Left ventricle myocardium inferior (tissue), 1 donor: ENCODE measurements at regions not wholly inside any gene's neighbourhood (a gene's known extent, or its start where the extent isn't known, plus 50 kb on each side); places are given as distances from the start of the nearest gene placed in this dataset.

Experiments
- DNase-seq: peaks from one replicate; pipeline ENCODE4 v3.0.0-alpha.2; 2020
- H3K27ac ChIP-seq: fragments of 200-600 bp; replicated peaks from 2 replicates; pipeline ENCODE4 v1.8.0; 2021
- H3K27me3 ChIP-seq: fragments of 200-600 bp; 2 replicates; pipeline ENCODE4 v1.8.0; 2021; ENCODE audit warnings: low read depth
- H3K36me3 ChIP-seq: fragments of 200-600 bp; 2 replicates; pipeline ENCODE4 v1.8.0; 2021
- H3K4me1 ChIP-seq: fragments of 200-600 bp; 2 replicates; pipeline ENCODE4 v1.8.0; 2021
- H3K4me3 ChIP-seq: fragments of 200-600 bp; 2 replicates; pipeline ENCODE4 v1.8.0; 2021; ENCODE audit warnings: mild to moderate bottlenecking, moderate library complexity
- H3K9me3 ChIP-seq: fragments of 200-600 bp; replicated peaks from 2 replicates; pipeline ENCODE4 v1.8.0; 2021
- CTCF ChIP-seq: fragments of 200-600 bp; IDR thresholded peaks from 2 replicates; pipeline ENCODE4 v1.8.0; 2021; ENCODE audit warnings: antibody characterized with exemption, mild to moderate bottlenecking, borderline replicate concordance
- intact Hi-C: fragments of 100-400 bp; cut with micrococcal nuclease; formaldehyde crosslinking; loops from one replicate; pipeline ENCODE4 v1.11.0; 2022
- donor health status: DM: no; HTN: yes; CAD: no; lungs with severe emphysema.

GRCh38 chr2:176525086-176525485 lies 255.8 kb downstream of the MTX2 start:
- Histone ChIP-seq H3K4me1 (peaks cover 30% of the 10 kb centered on the region), H3K36me3 (no peaks in the 10 kb centered on the region), H3K27me3 (peaks cover 14% of the 10 kb centered on the region), H3K27ac (no peak overlapping the region), H3K9me3 (no peaks in the 10 kb centered on the region), H3K4me3 (no peak overlapping the region)
- TF ChIP-seq CTCF, result no peak
- DNase-seq, result no peak
- intact Hi-C loops, result no loop called here

GRCh38 chr2:176526995-176527901 lies 258.0 kb downstream of the MTX2 start:
- H3K27me3 ChIP-seq, result peaks cover 14% of the 10 kb centered on the region
- H3K36me3 ChIP-seq, result no peaks in the 10 kb centered on the region
- no peak for DNase-seq
- no peak overlapping the region for H3K4me3 ChIP-seq
- no peaks in the 10 kb centered on the region for H3K9me3 ChIP-seq
- H3K4me1 ChIP-seq, result peaks cover 30% of the 10 kb centered on the region
- H3K27ac ChIP-seq, result peak overlapping the region; percentile 43
- no peak for TF ChIP-seq CTCF
- intact Hi-C loops, result no loop called here

GRCh38 chr2:176531608-176532007 lies 262.4 kb downstream of the MTX2 start:
- intact Hi-C loops, result no loop called here
- no peak for DNase-seq
- H3K36me3 ChIP-seq, result no peaks in the 10 kb centered on the region
- H3K9me3 ChIP-seq, result no peaks in the 10 kb centered on the region
- no peak overlapping the region for H3K27ac ChIP-seq
- TF ChIP-seq CTCF, result no peak
- peaks cover 9% of the 10 kb centered on the region for H3K4me1 ChIP-seq
- H3K4me3 ChIP-seq, result no peak overlapping the region
- peaks cover 6% of the 10 kb centered on the region for H3K27me3 ChIP-seq

GRCh38 chr2:176533505-176534193 lies 264.4 kb downstream of the MTX2 start:
- no peak for TF ChIP-seq CTCF
- intact Hi-C loops, result no loop called here

GRCh38 chr2:176534798-176535466 lies 265.7 kb downstream of the MTX2 start:
- H3K27me3 ChIP-seq, result no peaks in the 10 kb centered on the region

More at GRCh38 chr2:176533505-176534193, 264.4 kb downstream of the MTX2 start:
- Histone ChIP-seq H3K4me3 (no peak overlapping the region), H3K4me1 (no peaks in the 10 kb centered on the region), H3K9me3 (no peaks in the 10 kb centered on the region), H3K36me3 (no peaks in the 10 kb centered on the region), H3K27ac (no peak overlapping the region), H3K27me3 (peaks cover 6% of the 10 kb centered on the region)
- DNase-seq, result no peak

More at GRCh38 chr2:176534798-176535466, 265.7 kb downstream of the MTX2 start:
- TF ChIP-seq CTCF, result no peak
- Histone ChIP-seq H3K27ac (no peak overlapping the region), H3K4me1 (no peaks in the 10 kb centered on the region), H3K4me3 (no peak overlapping the region), H3K9me3 (no peaks in the 10 kb centered on the region), H3K36me3 (no peaks in the 10 kb centered on the region)
- intact Hi-C loops, result no loop called here
- no peak for DNase-seq
